SW480 (cell line): ENCODE measurements at regions not wholly inside any gene's neighbourhood (a gene's known extent, or its start where the extent isn't known, plus 50 kb on each side); places are given as distances from the start of the nearest gene placed in this dataset.

ENCODE experiments used
- DNase-seq: peaks from one replicate; pipeline ENCODE4 v3.0.0-alpha.2; 2016; ENCODE audit warnings: low spot score

DNA sequence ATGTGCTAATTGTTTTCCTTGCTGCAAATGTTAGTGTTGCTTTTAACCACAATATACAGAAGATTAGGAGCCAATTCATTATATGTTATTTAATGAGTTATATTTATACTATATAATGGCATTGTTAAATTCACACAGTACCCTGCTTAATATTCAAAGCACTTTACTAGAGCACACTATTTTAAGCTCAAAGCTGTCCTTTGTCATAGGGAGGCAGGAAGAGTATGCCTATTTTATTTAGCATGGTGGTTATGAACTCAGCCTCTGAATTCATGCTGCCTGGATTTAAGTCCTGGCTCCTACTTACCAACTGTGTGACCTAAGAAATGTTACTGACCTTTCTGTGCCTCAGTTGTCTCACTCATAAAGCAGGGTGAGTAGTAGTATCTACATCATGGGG is 80.5 kb downstream of the FASTKD2 start:
- DNase-seq, result no peak

DNA sequence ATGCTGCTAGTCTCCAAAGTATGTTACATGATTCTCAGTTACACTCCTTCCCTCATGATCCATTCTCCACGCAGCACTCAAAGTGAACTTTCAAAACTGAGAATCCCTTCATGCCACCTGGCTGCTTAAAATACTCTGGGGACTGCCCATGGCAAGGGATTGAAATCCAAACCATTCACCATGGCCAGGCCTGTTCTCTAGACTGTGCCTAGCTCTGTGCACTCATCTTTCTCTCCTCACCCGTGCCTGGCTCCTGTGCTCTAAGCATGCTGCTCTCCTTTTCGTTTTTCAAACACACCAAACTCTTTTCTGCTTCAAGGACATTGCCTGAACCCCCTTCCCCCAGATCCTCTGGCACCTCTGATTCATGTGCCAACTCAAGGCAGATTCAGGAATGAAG is 80.9 kb downstream of the FASTKD2 start:
- no peak for DNase-seq

DNA sequence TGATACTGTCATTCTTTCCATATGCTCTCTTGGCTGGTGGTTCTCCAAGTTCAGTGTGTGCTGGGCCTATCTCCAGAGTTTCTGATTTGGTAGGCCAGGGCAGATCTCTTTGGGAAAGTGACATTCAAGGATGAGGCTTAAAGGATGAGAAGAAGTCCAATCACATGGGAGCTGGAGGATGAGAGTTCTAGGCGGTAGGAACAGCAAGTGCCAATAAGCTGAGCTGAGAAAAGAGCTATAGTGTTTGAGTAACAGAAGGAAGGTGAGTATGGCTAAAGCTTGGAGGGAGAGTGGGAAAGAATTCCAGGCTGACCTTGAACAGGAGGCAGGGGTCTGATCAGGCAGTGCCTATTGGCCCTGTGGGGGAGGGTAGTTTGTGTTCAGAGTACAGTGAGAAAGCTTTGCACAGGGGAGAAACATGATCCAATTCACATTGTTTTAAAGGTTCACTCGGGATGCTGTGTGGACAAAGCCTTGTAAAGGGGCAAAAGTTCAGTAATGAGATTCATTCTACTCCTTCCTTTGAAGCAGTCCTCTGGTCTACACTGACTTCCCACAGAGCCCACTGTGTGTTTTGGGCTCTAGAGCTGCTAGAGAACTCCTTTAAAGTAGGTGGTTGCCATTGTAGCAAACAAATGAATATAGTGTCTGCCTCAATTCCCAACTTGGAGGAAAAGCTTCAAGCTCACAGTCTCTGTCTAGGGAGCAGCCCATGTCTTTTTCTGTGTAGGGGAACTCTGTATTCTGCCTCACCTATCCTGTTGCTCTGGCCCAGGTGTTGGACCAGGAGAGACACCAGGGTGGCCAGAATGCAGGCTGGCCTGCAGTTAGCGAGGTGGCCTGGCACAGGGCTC is 81.8 kb downstream of the FASTKD2 start:
- no peak for DNase-seq

DNA sequence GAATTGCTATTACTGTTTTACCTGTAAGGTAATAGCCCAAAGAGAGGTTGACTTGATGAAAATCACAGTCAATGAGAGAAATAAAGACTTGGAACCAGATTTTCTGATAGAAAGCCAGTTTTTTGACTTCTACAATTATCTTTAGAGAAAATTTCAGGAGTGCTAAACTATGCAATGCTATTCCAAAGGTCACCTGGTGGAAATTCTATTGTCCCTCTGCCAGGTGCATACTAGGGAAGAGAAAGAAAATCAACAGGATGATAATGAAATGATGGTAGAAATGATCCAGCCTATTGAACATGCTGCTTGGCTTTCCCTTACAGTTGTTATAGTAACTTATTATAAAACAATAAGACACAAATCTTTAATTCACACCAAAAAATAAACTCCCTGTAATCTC is 85.0 kb downstream of the FASTKD2 start:
- no peak for DNase-seq

DNA sequence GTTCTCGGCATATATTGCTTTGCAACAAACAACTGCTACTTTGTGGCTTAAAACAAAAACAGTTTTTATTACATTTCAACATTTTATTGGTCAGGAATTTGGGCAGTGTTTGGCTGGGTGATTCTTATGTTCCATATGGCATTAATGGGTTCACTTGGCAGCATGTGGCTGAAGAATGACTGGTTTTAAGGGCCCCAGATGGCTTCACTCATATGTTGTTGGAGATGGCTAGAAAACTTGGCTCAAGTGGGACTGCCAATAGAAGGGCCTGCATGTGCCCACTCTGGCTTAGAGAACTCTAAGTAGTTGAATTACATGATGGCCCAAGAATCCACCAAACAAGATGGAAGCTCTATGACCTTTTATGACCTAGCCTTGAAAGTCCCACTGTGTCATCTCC is 86.1 kb downstream of the FASTKD2 start:
- no peak for DNase-seq

DNA sequence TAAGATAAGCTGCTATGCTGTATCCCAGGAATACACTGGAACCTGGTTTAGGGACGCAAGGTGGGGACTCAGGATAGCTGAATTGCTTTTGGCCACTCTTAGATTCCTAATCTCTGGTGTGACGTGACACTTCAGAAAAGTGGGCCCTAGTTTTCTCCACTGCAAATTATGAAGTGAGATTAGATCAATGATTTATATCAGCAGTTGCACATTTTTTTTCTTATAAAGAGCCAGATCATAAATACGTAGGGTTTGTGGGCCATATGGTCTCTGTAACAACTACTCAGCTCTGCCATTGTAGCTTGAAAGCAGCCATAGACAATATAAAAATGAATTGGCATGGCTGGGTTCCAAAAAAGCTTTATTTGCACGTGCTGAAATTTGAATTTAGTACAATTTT is 85.4 kb upstream of the CPO start:
- DNase-seq, result no peak

DNA sequence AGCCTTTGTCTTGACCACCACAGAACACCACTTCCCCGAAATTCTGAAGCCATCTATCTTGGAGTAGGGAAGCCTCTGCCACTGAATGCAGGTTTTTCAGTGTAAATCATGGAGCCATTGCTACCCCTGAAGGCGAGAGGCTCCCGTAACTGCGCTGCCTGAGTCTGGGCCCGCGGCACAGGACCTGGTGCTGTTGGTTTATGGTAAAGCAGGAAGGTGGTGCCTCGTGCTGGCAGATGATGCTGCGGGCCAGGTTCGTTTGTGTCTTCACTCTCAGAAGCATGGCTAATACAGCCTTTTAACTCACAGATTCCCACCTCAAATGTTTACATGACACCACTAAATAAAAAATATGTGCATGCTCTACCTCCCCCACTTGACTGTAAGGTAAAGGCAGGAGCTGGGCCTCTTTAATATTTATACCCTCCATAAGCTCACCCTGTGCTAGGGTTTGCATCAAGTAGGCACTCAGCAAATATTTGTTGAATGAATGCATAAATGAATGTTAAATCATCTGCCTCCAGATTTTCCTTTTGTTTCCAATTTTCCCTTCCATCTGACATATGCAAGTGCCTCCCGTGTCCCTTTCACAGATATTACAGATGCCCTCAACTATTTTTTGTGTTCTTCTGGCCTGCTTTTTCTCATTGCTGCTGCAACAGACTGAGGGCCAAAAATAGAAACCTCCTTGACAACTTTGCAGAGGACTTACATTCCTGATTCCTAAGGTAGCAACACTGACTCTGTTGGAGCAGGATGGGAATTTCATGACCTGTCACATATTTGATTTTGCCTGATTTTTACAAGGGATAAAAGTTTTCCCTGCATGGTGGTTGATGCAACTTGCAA is 83.5 kb upstream of the CPO start:
- DNase-seq, result no peak

DNA sequence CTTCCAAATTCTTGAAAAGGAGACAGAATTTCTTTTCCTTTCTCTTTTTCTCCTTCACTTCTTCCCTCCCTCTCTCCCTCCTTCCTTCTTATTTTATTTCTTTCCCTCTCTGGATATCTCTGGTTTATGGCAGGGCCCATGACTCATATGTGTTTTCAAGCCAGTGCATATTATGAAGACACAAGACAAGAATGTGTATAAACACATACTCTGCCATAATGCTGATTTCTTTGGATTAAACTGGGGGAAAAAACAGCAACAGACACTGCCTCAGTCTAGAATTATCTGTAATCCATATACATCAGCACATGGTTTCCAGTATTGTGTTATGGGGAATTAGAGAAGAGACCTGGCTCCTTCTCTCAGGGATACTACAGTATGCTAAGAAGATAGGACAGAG is 82.8 kb upstream of the CPO start:
- DNase-seq, result no peak

DNA sequence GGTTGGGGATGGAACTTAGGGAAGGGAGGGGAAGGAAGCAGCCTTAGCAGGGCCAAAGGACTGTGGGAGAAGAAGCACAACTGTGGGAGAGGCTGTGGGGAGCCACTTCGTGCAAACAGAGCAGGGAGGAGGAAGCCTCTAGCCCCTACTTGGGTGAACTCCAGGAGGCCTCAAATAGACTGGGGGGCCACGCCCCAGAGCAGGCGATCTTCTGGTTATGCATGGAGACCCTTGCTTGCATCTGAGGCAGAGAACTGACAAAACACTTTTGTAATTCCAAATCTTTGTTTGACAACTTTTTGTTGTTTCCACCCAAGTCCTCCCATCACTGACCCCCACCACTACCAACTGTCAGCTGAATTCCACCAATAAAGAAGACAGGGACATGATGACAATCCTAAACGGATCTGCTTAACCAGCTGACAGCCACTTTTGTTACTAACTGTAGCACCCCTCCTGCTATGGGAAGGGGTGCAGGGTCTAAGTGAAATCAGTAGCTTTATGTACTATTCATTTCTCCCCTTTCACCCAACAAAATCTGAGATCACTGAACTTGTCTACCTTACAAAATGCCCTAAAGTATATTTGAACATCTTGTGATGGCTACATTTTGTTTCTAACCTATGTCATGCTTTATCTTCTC is 80.5 kb upstream of the CPO start:
- DNase-seq, result no peak

DNA sequence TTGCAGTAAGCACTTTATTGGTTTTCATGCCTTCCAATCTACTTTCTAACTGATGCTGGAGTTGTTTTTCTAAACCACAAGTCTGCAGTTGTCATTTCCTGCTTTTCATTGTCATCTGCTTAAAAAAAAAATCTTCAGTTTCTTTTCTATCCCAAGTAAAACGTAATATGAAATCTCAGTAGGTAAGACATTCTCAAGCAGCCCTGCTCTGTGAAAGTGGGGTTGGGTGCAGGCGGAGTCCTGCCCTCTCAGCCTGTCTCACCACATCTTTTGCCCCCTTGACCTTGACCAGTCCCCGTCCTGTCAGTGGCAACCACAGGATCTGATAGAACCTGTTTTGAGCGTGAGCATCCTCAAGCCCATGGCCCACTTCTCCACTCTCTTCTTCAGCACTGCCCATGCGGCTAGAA is 80.0 kb upstream of the CPO start:
- DNase-seq, result no peak

DNA sequence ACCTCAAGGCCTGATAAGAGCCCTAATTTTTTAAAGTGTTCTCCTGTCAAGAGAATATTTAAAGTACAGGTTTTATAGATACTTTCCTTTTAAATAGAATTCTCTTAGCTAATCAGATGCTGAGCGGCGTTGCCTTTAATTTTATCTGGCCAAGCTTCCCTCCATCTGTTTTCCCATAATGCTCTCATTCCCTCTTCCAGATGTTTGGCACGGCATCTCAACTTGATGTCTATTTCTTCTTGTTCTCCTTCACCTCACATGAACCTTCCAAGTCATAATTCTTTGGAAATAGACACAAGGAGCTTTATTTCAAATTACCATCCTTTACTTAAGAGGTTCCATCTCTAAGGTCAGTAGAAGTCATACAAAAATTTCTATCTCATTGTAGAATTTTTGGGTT is 76.1 kb upstream of the CPO start:
- no peak for DNase-seq

DNA sequence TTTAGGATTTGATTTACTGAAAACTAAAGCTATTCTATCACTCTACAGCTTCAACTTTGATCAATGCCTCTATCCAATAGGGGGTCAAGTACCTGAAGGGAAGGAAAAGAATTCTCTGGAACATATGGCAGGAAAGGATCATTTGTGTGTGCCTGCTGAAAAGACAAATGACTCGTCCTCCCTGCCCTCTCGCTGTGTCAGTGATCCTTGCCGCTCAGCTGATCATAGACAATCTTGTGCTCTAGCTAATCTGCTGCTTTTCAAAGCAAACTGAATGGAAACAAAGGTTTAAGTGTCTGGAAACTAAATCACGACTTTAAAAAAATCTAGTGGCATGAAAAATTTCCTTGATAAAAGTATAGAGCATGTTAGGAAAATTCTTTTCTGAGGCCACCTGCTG is 75.6 kb upstream of the CPO start:
- no peak for DNase-seq

DNA sequence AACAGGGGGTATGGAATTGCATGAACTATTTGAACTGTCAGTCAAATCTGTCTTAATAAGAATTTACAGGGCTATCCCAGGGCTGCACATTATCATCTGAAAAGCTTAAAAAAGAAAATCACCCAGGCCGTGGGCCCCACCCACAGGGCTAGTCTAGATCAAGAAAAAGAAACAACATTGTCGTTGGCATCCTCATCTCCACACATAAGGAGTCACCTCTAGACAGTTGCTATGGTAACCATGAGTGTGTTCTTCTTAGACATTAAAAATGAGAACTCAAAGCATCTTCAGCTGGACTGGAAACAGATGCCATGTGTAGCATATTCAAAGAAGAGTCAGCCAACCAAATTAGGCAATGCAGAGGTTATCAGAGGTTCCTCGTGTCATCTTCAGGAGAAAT is 72.3 kb upstream of the CPO start:
- no peak for DNase-seq

DNA sequence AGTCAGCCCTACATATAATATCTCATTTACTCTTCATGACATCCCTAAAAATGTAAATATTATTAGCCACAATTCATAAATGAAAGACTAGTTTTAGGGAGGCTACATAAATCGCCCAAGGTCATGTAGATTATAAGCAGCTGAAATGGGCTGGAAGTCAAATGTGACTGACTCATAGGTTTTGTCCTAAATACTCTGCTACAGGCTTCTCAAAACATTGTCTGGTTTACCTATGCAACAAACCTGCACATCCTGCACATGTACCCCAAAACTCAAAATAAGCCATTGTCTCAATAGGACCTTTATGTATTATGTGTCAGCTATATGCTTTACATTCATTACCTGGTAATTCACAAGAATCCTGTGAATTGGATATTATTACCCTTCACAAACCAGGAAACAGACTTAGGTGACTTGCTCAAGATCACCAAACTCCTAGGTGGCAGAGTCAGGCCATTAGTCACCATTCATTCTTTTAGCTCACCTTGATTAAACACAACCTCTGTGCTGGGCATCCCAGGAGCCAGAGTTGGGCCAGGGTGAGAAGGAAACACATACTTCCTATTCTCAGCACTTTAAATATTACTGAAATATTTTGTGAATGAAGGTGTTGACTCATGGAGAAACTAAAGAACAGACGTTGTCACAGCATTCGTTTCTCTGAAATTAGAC is 69.4 kb upstream of the CPO start:
- no peak for DNase-seq

DNA sequence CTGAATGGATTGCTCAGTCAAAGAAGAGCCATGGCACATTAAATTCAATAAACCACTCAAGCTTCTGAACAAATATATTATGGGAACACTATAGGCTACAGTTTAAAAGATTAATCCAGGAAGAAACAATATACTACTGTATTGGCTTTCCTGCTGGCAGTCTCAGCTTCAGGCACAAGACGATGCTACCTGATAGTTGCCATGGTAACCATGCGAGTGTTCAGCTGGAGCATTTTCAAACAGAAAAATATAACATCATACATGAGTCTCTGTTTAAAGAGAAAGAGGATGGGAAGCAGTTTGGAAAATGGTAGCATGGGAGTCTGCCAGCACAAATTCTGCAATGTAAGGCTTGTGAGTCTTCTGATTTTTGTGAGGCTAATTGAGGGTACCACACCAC is 65.9 kb upstream of the CPO start:
- no peak for DNase-seq

DNA sequence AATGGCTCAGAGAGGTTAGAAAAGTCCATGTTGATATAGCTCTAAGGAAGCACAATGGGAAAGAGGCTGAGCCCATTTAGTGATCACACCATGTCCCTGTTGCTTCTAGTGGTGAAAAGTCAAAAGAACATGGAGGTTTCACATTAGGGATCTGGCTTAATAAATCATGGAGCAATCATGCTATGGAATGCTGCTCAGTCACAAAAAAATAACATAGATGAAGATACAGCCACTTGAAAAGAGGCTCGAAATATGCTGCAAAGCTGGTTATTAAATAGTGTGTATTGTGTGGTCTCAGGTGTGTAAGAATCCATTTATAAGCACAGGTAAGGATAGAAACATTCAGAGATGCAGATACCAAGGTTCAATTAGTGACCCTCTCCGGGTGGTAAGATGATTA is 63.6 kb upstream of the CPO start:
- DNase-seq, result no peak

DNA sequence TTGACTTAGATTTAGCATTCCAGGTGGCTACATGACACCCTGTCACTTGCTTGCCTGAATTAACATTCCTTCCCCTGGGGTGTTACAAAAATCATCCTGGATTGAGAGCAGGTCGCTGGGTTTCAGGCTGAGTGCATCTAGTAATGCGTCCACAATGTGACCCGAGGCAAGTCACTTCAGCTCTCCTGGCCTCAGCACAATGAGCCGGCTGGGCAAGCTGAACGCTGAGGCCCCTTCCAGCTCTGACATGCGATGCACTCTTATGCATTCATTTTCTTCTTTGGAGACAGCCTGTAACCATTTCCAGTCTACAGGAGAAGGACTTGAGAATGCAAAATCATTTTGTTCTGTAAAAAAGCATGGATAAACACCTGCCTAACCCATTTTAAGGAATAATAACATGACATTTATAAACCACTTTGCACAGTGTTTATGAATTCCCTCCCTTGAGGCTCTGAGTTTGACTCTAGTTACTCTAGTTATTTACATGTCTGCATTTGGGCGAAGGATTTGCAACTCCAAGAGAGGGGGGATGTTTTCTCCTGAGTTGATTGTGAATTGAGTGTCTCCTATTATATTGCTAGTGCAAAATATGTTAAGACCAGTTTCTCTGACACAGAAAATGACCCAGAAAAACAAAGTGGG is 63.0 kb upstream of the CPO start:
- DNase-seq, result no peak

DNA sequence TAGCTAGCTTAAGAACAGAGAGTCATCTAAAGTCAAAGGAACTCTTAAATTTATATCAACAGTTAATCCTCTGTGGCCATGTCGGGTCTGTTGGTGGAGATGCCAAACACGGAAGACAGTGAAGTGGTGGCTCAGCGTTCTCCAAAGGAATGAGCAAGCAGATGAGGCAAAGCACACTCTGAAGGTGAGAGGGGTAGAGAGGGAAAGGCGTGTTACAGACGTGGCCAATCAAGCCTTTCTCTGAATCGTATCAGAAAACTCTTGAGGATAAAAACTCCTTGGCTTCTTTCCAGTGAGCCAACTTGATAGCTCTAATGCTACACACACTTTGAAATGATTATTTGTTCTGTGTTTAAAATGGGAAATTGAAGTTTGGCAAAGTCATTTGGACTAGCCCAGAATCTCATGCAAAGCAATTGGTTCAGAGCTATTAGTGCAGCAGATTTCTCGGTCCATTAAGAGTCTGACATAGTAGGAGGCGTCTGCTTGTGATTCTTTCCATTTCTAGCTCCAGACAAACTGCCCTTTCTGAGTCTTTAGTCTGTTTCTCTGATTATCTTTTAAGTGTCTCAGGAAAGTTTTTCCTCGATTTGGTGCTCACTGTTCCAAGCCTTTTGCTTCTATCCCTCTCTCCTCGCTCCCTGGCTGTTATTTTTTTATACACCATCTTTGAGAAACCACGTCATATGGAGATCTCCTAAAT is 57.5 kb upstream of the CPO start:
- no peak for DNase-seq

DNA sequence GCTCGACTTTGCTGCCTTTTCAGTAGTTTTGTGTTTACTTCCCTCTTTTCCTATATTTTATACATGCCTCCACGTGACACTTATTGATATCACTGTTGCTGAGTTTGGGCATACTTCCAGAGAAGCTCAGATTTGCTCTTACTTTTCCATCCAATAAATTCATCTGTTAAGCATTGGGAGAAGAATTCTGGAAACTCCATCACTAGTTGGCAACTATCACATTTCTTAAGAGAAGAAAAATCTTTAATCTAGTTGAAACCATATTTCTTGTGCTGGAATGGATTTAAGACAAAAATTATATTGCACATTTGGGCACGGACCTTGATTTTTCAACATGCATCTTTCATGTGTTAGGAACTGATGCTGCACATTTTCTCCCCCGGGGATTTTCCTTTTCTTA is 52.6 kb upstream of the CPO start:
- DNase-seq, result no peak

DNA sequence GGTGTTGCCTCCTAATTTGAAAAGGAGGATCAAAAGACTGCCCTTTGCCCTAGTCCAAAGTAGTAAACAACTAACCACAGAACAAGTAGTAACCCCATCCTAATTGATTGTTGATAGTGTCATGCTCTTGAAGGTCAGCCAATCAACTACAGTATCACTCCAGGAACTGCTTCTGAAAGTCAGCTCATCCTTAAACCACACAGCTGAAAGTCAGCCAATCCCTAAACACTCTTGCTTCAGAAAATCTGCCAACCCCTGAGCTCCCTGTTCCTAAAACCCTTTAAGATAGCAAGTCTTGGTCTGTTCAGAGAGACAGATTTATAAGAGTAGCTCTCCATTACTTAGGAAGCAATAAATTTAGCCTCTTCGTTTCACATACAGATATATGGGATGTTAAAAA is 51.6 kb upstream of the CPO start:
- DNase-seq, result peak; percentile 34
